ENCODE measurements at regions not wholly inside any gene's neighbourhood (a gene's known extent, or its start where the extent isn't known, plus 50 kb on each side); places are given as distances from the start of the nearest gene placed in this dataset.
"Not testable (repeated sequence)": the region's sequence is repeated elsewhere in the genome, so short reads cannot be mapped to it uniquely, and the experiment has no call there.

DNA sequence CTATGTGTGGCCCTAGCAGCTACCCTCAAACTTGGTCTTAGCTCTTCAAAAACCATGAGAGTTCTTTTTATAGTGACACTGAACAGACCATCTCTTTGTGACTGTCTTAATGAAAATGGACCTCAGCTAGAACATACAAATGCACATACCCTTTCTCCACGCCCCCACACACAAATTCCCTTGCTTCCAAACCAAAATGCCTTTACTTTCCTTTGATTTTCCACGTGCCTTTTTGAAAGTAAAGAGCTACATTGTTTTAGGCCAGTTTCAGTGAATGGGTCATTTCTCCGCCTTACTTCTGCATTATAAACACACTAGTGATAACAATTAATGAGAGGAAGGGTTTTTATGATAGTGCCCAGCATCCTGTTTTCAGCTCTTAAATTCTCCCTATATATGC, 105.8 kb upstream of the EFNA5 start:
- intact Hi-C loops (cut with DNase I), result no loop called here
- DNase-seq (ENCODE audit: missing footprints), result no peak
- no peak for ATAC-seq

DNA sequence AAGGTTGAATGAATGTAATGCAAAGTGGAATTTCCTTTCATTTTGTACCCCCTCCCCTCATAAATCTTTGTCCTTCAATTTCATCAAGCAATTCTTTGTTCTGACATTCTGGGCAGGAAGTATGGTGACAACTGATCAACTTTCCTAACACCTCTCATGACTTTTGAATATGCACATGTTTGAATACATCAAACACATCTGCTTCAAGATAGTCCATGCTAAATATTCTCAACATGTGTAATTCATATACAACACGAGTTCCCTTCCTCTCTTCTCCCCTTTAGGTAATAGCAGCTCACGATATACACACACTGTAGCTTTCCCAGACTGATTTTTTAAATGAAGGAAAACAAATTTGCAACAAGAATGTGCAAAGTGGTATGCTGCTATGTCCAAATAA, 103.6 kb upstream of the EFNA5 start:
- DNase-seq (ENCODE audit: missing footprints) (no peak), ATAC-seq (no peak)
- intact Hi-C loops (cut with DNase I), result no loop called here

DNA sequence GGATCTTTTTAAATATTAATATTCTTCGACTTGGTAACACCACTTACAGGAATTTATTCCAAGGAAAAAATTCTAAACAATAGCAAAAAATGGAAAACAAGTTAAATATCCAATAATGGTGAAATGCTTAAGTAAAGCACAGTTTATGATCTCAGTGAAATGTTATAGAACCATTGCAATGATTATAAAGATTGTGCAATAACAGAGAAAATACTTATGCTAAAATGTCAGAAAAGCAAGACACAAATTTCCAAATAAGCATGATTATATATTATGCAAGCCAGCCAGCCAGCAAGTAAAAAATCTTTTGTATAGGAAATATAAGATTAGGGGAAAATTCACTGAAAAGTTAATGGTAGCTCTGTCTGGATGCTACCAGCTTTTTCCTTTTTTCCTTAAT, 102.7 kb upstream of the EFNA5 start:
- ATAC-seq, result no peak
- intact Hi-C loops (cut with DNase I), result no loop called here

DNA sequence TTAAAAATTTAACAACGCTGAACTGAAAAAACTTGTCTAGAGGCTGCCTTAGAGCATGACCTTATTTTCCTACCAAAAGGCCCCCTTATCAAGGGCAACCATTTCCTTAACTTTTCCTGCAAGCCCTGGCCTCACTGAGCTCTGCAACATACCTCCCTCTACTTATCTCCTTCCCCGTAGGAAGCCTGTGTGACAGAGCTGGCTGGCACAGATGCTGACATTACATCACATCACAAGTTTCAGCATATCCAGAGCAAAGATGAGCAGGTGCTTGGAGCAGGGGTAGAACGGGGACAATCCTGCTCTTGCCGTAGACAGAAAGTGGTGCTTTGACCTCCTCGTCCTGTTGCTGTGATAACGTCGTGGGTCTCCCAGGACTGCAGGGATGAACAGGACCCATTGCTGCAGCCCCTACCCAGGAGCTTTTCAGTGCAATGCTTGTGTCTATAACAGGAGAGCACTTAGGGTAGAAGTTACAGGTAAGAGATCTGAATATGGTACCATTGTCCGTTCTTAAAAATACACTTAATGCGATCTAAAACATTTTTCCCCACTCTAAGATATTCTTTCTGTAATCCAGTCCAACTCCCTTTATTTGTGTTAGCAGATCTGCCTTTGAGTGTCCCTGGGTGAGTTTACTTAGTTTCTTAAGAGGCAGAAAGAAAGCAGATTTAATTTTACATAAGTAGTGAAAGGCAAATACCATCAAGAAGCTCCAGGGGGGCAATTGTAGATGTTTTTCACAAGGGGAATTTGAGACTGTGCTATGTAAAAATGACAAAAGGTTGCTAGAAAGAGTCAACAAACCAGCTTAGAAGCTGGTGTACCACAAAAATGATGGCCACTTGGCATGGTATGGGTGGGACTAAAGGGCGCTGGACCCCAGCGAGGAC, 101.9 kb upstream of the EFNA5 start:
- DNase-seq (ENCODE audit: missing footprints), result no peak
- intact Hi-C loops (cut with DNase I), result no loop called here
- ATAC-seq, result peak; percentile 67

More for the DNA sequence above, 102.7 kb upstream of the EFNA5 start:
- no peak for DNase-seq (ENCODE audit: missing footprints)

DNA sequence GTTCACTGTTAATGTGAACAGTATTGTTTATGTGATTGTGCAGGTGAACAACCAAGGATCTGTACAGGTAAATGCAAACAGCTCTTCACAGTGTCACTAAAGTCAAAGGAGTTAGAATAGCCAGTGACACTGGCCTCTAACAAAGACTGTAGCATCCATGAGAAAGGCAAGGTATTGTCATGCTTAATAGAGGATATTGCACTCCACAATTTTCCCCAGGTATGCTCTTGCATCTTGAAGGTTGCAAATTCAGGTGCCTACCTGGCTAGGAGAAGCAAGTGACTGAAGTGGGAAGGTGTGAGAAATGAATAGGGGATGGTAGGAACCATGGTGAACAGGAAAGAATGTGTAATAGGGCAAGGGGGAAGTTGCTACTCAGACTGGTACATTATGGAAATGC, 101.2 kb upstream of the EFNA5 start:
- ATAC-seq (no peak), DNase-seq (ENCODE audit: missing footprints) (no peak)
- intact Hi-C loops (cut with DNase I), result no loop called here

DNA sequence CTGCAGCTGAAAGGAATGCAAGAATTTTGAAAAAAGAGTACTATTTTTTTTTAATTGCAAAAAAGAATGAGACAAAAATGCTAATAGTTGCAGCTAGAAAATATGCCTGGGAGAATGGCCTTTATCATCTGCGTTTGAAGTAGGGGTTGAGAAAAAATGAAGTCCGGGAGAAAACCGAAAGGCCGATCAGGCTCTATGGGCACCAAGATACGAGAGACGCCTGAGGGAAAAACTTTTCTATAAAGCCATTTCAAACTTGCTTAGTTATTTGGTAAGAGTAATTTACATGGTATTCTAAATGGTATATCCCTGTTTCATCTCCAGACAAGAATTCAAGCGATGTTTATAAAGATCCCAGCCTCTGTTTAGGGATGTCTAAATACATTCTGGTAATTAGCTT, 99.3 kb upstream of the EFNA5 start:
- ATAC-seq, result no peak
- DNase-seq (ENCODE audit: missing footprints), result no peak
- intact Hi-C loops (cut with DNase I), result no loop called here

DNA sequence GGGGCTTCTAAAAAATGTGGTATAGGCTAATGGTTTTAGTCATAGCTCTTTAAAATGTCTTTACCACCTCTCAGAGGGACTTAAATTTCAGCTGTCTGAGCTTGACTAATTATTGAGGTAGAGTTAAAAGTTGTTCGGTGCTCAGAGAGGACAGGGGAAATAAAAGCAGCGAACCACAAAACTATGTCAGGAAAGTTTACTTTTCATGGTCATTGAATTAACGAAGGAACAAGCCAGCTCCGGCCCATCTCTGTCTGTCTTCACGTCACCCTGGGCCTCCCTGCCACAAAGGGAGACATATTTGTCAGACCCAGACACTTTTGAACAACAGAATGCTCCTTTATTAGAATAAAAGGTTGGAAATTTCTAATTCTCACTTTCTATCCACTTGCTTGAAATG, 98.8 kb upstream of the EFNA5 start:
- no peak for DNase-seq (ENCODE audit: missing footprints)
- intact Hi-C loops (cut with DNase I), result no loop called here
- no peak for ATAC-seq

DNA sequence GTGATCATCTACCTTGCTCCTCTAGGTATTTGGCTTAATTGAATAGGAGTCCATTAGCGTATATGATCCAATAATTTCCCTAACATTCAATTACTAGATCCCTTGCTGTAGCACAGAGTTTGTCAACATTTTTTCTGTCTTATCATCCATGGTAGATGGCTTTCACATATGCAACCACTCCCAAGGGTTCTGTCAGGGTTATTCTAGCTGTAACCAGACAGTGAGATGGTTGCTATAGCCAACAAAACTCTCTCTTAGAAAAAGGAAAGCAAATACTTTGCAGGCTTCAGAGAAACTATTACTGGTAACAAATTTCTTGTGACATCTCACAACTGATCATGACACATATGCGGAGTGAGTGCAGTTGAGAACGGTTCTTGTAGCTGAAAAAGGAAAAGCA, 96.2 kb upstream of the EFNA5 start:
- DNase-seq (ENCODE audit: missing footprints) (no peak), ATAC-seq (no peak)
- intact Hi-C loops (cut with DNase I), result no loop called here

DNA sequence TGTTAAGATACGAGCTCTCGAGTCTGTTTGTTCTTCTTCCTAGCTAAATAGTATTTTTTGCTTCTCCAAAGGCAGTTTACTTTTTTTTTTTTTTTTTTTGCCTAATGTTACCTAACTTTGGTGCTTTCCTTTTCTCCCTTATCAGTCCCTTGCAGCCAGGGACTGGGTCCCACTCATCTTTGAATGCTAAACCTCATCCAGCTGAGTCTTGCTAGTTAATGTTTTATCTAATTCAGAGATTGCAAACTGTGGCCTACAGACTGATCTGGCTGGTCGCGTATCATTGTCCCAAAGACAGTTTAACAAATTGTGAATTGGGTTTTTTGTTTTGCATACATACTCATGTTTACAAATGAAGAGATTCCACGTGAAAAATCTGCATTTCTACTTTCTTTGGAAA, 95.7 kb upstream of the EFNA5 start:
- DNase-seq (ENCODE audit: missing footprints) (no peak), ATAC-seq (no peak)
- intact Hi-C loops (cut with DNase I), result no loop called here

DNA sequence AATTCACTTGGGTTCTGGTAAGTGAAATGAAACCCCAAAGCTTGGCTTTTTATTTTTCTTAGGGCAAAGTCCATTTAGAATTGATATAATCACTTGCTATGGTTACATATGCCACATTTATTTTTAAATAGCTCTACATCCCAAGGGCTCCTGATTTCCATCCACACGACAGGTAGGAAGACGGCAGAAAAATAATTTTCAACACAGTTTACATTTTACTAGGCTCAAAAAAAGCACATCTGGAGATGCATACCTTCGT, 95.0 kb upstream of the EFNA5 start:
- ATAC-seq (no peak), DNase-seq (ENCODE audit: missing footprints) (no peak)
- intact Hi-C loops (cut with DNase I), result no loop called here

DNA sequence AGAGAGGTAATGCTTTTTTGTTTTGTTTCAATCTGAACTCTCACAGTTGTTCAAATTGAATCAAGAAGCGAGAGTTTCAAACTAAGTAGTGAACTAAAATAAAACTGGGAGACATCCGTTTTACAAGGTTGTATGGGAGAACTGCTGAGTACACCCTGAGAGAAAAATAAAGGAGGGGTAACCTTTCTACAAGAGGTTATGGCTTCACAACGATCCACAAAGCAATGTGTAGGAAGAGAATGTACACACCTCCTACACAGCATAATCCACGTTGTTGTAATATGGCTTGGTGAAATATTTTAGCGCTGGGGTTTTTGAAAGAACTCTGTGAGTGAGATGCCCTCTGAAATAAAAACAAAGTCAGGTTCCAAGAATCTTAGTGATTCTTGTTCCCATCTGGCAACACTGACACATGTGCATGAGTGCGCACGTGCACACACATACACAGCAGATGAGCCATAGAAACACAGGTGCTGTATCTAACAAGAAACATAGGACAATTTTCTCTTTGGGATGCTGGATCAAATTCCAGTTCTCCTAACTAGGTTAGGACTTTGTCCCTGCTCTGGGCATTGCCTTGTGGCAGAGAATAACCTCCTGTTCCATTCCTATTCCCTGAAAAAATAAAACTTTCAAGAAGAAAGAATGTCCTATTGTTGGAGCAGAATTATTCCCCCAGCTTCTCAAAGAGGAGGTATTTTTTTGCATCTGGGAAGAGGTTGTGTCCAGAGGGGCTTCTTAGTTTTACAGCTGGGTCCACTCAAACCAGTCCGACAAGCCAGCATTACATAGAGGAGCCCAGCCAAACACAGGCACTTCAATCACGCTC, 94.5 kb upstream of the EFNA5 start:
- no peak for DNase-seq (ENCODE audit: missing footprints)
- no peak for ATAC-seq
- intact Hi-C loops (cut with DNase I), result no loop called here

DNA sequence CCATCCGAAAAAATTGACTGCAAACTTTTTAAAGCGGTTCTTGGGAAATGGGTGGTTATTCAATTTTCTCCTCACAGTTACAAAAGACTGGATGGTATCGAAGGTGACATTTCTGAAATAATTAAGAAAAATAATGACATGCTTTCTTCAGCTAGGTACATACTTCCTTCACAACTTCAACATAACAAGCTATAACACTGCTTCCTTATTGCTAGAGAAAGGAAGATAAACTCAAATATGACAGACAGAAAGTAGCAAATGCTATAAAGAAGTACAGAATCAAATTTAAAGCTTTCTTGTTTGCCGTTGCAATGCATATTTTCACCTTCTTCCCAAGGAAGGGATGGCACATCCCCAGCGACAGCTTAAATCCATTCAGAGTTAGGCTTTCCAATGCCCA, 93.5 kb upstream of the EFNA5 start:
- ATAC-seq (no peak), DNase-seq (ENCODE audit: missing footprints) (no peak)
- intact Hi-C loops (cut with DNase I), result no loop called here

DNA sequence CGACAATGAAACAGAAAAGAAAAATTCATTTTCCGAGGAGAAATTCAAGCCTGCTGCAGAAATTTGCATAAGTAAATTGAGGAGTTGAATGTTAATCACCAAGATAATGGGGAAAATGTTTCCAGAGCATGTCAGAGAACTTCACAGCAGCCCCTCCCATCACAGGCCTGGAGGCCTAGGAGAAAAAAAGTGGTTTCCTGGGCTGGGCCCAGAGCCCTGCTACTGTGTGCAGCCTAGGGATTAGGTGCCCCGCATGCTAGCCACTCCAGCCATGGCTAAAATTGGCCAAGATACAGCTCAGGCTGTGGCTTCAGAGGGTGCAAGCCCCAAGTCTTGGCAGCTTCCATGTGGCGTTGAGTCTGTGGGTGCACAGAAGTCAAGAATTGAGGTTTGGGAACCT, 82.7 kb upstream of the EFNA5 start:
- ATAC-seq (no peak), DNase-seq (ENCODE audit: missing footprints) (no peak)
- intact Hi-C loops (cut with DNase I), result no loop called here

DNA sequence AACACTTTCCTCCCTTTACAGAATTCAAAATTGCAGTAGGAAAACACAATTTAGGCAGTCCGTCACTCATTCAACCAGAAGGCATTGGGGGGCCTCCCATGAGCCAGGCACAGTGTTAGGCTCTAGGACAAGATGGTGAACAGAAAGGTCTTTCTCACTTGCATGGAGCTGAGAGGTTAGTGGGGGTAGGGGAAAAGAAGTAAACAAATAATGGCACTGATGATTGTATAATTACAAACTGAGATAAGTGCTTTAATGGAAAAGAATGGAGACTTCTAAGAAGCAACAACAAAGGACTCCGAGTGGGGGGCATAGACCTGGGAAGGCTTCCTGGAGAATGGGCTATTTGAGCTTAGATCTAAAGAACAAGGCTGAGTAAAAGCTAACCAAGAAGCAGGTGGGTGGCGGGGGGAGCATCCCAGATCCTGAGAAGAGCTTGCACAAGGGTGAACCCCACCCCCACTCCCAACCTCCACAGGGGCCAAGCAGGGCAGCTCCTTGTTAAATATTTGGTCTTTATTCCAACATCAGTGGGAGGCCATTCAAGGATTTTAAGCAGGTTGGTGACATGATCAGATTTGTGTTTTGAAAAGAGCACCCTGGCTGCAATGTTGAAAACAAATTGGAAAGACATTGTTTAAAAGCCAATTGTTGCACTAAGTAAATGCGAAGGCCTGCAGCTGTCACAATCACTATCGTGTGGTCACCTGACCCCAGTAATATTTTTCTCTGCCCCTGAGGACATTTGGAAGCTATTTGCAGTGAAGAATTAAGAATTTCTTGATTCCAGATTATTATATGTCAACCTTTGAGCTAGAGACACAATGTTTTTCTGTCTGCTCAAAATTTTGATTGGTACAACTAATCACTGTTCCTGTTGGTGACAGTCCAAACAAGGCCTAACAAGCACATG, 73.9 kb upstream of the EFNA5 start:
- intact Hi-C loops (cut with DNase I), result no loop called here
- DNase-seq (ENCODE audit: missing footprints), result no peak
- ATAC-seq, result no peak

DNA sequence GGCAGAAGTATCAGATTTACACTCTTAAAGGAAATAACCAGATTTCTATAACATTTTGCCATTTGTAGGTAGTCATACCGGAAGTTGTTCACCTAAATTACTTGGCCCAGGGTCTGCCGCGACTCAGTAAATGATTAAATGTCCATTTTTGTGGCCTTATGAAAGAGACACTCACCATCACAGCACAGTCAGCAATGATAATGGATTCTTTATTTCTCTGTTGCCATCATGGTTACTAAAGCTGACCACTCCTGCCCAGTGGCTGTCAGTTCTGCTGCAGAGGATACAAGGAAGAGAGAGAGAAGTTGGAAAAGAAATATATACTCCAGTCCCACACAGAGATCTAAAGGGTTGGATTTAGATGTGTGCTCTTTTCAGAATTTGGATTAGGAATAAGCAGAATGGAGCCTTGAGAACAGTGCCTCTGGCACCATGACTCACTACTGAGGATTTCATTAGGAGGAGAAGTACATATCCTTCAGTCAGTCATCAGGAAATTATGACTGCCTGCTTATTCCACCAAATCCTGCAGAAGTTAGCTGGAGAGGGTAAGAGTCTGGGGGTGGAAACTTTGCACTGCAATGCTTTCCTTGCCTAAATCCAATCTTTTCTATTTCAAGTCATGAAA, 72.8 kb upstream of the EFNA5 start:
- ATAC-seq, result no peak
- intact Hi-C loops (cut with DNase I), result no loop called here
- no peak for DNase-seq (ENCODE audit: missing footprints)

DNA sequence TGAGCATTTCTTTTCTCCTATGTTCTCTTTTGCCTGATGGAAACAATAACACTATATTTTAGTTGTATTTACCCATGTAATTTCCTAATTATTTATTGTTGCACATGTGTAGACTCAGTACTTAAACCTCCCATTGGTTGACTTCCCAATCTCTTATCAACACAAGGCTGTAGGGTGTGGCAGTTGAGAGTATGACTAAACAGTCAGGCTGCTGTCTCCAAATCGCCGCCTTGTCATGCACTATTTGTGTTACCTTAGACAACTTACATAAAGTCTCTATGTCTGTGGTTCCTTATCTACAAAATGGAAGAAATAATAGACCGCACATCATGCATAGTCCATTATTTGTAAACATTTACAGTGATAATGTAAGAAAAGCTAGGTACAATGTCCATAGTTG, 68.9 kb upstream of the EFNA5 start:
- DNase-seq (ENCODE audit: missing footprints), result no peak
- intact Hi-C loops (cut with DNase I), result no loop called here
- no peak for ATAC-seq

DNA sequence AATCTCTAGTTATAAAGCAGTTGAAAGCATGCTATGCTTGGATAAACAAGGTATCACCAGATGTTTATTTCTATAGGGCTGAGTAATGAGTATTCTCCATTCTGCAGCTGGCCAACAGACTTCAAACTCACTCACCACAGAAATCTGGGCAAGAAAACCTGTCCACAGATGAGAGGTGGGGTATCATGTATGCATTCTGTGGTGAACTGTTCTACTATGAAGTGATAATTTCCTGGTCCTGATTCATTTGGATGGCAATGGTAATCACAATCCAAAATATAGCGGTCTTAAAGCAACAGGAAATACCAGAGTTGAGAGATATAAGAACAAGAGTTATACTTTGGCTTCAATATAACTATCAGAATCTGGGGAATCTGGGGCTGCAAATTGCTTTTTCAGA, 65.9 kb upstream of the EFNA5 start:
- intact Hi-C loops (cut with DNase I), result no loop called here
- ATAC-seq (no peak), DNase-seq (ENCODE audit: missing footprints) (no peak)

DNA sequence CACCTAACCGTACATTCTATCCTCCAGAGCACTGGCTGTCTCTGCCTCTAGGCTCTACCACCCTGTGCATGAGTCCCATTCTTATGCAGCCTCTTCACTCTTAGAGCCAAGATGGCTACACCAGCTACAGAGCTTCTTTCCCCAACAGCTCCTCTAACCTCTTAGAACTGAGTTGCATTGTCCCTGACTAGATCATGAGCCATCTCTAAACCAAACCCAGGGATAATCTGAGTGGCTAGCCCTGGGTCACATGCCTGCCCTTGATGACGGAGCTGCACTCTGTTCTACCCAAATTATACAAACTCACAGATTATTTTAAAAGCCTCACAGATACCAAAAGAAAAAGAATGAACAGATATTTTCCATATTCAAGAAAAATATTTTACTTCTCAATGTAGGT, 65.4 kb upstream of the EFNA5 start:
- DNase-seq (ENCODE audit: missing footprints); ATAC-seq; intact Hi-C loops (cut with DNase I): not testable (repeated sequence)

DNA sequence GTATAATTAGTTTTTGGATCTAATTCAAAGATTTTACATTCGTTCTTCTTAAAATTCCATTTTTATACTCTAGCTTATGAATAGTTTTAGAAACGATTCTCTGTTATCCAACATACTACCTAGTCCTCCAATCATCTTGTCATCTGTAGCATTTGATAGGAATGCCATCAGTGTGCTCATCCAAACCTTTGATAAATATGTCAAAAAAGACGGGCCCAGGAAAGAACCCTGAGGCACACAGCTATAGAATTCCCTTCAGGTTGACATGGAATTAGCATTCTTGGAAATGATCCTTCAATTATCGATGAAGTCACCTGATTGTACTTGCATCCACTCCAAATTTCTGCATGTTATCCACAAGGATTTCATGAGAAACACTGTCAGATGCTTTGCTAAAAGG, 64.8 kb upstream of the EFNA5 start:
- ATAC-seq (no peak), DNase-seq (ENCODE audit: missing footprints) (no peak)
- intact Hi-C loops (cut with DNase I), result no loop called here

Data from Right ventricle myocardium inferior (tissue), 1 donor.